T-helper 2 cell treated with Interferon-gamma antibody and Interleukin-4, amounts not matched to agents 5 μg/mL and 100 μg/mL, for 36 hours (primary cell): ENCODE measurements at regions not wholly inside any gene's neighbourhood (a gene's known extent, or its start where the extent isn't known, plus 50 kb on each side); places are given as distances from the start of the nearest gene placed in this dataset.

Experiments
- DNase-seq: peaks from one replicate; pipeline ENCODE4 v3.0.0; 2021; ENCODE audit warnings: low spot score
- H3K27ac Mint-ChIP-seq: one replicate; pipeline ENCODE4 v1.8.0; 2021; ENCODE audit warnings: mild to moderate bottlenecking, mixed read lengths
- H3K27me3 Mint-ChIP-seq: one replicate; pipeline ENCODE4 v1.8.0; 2021; ENCODE audit warnings: low read depth, mixed read lengths
- H3K36me3 Mint-ChIP-seq: one replicate; pipeline ENCODE4 v1.8.0; 2021; ENCODE audit warnings: low read depth, mixed read lengths
- H3K4me1 Mint-ChIP-seq: one replicate; pipeline ENCODE4 v1.8.0; 2021; ENCODE audit warnings: low read depth, mixed read lengths
- H3K4me3 Mint-ChIP-seq: one replicate; pipeline ENCODE4 v1.8.0; 2022; ENCODE audit warnings: mild to moderate bottlenecking, moderate library complexity, mixed read lengths
- H3K9me3 Mint-ChIP-seq: one replicate; pipeline ENCODE4 v1.8.0; 2021; ENCODE audit warnings: mixed read lengths

GRCh38 chr4:125400756-125401155, 86.0 kb downstream of the FAT4 start:
- no peaks in the 10 kb centered on the region for H3K36me3 Mint-ChIP-seq
- no peak overlapping the region for H3K4me3 Mint-ChIP-seq
- H3K9me3 Mint-ChIP-seq, result no peaks in the 10 kb centered on the region
- no peak overlapping the region for H3K27ac Mint-ChIP-seq
- no peaks in the 10 kb centered on the region for H3K4me1 Mint-ChIP-seq
- no peaks in the 10 kb centered on the region for H3K27me3 Mint-ChIP-seq
- no peak for DNase-seq

- Mint-ChIP-seq H3K4me3 (no peak overlapping the region), H3K27ac (no peak overlapping the region), H3K4me1 (no peaks in the 10 kb centered on the region), H3K27me3 (no peaks in the 10 kb centered on the region), H3K9me3 (no peaks in the 10 kb centered on the region), H3K36me3 (no peaks in the 10 kb centered on the region)
- no peak for DNase-seq
Measured at GRCh38 chr4:125401784-125402183, 87.0 kb downstream of the FAT4 start.

DNA sequence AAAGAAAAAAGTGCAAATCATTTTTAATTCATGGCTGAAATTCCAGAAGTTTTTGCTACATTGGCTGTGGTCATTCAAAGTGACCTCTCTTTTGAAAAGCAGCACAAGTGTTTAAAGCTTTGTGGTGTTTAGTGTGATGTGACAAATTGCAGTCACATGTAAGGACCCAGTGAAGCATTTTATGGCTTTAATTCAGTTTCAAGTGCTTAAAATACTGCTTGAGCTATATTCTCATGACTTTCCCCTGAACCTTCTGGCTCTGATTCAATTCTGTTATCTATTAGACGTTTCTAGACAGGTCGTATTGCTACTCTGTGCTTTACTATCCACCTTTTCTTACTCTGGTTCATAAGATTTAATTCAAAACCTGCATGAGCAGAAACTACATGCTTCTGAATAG, 105.8 kb downstream of the FAT4 start:
- no peaks in the 10 kb centered on the region for H3K27me3 Mint-ChIP-seq
- H3K27ac Mint-ChIP-seq, result no peak overlapping the region
- H3K9me3 Mint-ChIP-seq, result peaks cover 15% of the 10 kb centered on the region
- no peak overlapping the region for H3K4me3 Mint-ChIP-seq
- DNase-seq, result no peak
- H3K4me1 Mint-ChIP-seq, result no peaks in the 10 kb centered on the region
- no peaks in the 10 kb centered on the region for H3K36me3 Mint-ChIP-seq

GRCh38 chr4:125421547-125421946, 106.8 kb downstream of the FAT4 start:
- Mint-ChIP-seq H3K27me3 (no peaks in the 10 kb centered on the region), H3K27ac (no peak overlapping the region), H3K4me1 (no peaks in the 10 kb centered on the region), H3K4me3 (no peak overlapping the region), H3K9me3 (peaks cover 13% of the 10 kb centered on the region), H3K36me3 (no peaks in the 10 kb centered on the region)
- DNase-seq, result no peak

DNA sequence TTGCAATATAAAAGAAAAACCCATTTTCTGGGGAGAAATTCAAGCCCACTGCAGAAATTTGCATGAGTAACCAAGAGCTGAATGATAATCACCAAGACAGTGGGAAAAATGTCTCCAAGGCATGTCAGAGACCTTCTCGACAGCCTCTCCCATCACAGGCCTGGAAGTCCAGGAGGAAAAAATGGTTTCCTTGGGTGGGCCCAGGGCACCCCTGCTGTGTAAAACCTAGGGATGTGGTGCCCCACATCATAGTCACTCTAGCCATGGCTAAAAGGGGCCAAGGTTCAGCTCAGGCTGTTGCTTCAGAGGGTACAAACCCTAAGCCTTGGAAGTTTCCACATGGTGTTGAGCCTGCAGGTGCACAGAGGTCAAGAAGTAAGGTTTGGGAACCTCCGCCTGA, 108.4 kb downstream of the FAT4 start:
- Mint-ChIP-seq H3K27ac (no peak overlapping the region), H3K4me3 (no peak overlapping the region), H3K4me1 (no peaks in the 10 kb centered on the region), H3K27me3 (no peaks in the 10 kb centered on the region), H3K9me3 (peaks cover 13% of the 10 kb centered on the region), H3K36me3 (no peaks in the 10 kb centered on the region)
- no peak for DNase-seq

- Mint-ChIP-seq H3K4me1 (no peaks in the 10 kb centered on the region), H3K4me3 (no peak overlapping the region), H3K36me3 (no peaks in the 10 kb centered on the region), H3K27ac (no peak overlapping the region), H3K27me3 (no peaks in the 10 kb centered on the region), H3K9me3 (peaks cover 5% of the 10 kb centered on the region)
- no peak for DNase-seq
Measured at GRCh38 chr4:125428832-125429231, 114.1 kb downstream of the FAT4 start.

DNA sequence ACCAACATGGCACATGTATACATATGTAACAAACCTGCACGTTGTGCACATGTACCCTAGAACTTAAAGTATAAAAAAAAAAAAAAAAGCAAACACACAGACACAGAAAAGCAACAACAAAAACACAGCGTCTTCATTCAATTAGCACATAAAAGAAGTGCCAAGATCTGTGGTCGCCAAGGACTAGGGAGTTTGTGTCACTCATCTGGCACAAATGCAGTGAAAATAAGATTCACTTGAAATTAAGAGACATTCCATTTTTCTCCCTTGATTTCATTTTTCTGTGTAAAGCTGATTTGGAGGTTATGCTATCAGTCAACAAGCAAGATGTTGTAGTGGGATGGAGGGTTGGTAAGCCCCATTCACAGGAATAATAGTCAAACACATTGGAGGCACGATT, 115.3 kb downstream of the FAT4 start:
- Mint-ChIP-seq H3K4me1 (no peaks in the 10 kb centered on the region), H3K36me3 (no peaks in the 10 kb centered on the region), H3K27ac (no peak overlapping the region), H3K9me3 (no peaks in the 10 kb centered on the region), H3K4me3 (no peak overlapping the region), H3K27me3 (no peaks in the 10 kb centered on the region)
- DNase-seq, result no peak

- Mint-ChIP-seq H3K36me3 (no peaks in the 10 kb centered on the region), H3K4me3 (no peak overlapping the region), H3K27ac (no peak overlapping the region), H3K4me1 (no peaks in the 10 kb centered on the region), H3K9me3 (no peaks in the 10 kb centered on the region), H3K27me3 (no peaks in the 10 kb centered on the region)
- no peak for DNase-seq
Measured at GRCh38 chr4:125432078-125432477, 117.3 kb downstream of the FAT4 start.

DNA sequence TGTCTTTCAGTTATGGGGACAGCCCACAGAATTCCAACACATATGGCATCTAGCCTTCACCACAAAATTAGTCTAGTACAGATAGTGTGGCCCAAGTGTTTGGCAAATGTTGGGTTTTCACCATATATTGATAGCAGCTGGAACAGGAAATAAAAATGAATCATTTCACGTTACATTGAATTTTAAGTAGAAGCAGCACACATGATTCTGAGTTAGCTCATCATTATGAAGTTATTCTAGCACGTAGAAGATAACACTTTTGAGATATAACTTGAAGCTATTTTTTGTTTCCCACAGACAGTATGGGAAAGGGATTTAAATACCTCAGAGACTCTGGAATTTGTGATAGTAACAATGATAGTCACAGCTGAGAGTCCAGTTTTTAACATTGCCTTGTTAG, 118.7 kb downstream of the FAT4 start:
- Mint-ChIP-seq H3K27me3 (no peaks in the 10 kb centered on the region), H3K9me3 (no peaks in the 10 kb centered on the region), H3K27ac (no peak overlapping the region), H3K4me3 (no peak overlapping the region), H3K36me3 (no peaks in the 10 kb centered on the region), H3K4me1 (no peaks in the 10 kb centered on the region)
- DNase-seq, result no peak

DNA sequence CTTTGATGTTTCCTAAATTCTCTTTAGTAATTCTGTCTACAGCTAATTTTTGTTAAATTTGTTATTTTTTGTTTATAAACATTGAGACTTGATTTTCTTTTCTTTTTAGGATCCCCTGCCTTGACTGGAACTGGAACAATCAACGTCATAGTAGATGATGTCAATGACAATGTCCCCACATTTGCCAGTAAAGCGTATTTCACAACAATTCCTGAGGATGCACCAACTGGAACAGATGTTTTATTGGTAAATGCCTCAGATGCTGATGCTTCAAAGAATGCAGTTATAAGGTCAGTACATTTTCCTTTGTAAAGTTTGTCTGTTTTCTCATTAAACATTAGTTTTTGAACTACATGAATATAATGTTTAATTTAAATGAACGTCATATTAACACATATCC, 119.4 kb downstream of the FAT4 start:
- DNase-seq, result no peak
- H3K27me3 Mint-ChIP-seq, result no peaks in the 10 kb centered on the region

DNA sequence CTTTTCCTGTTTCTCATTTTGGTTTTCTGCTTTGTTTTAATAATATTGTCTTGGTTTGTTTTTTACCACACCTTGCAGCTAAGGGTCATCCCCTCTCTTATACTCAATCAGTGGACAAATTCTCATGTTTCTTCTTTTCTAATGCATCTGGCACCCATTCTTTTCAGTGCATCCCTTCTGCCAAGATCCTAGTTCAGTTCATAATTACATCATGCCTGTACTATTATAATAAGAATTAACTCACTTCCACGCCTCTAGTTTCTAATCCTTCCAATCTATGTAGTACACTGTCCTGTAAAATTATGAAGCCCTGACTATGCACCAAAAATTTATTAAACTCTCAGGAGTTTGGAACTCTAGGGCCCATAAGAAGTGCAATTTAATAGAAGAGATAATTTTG, 126.1 kb downstream of the FAT4 start:
- Mint-ChIP-seq H3K27me3 (no peaks in the 10 kb centered on the region), H3K36me3 (no peaks in the 10 kb centered on the region), H3K4me1 (no peaks in the 10 kb centered on the region), H3K9me3 (no peaks in the 10 kb centered on the region), H3K27ac (no peak overlapping the region), H3K4me3 (no peak overlapping the region)
- no peak for DNase-seq

More for the DNA sequence above, 119.4 kb downstream of the FAT4 start:
- no peaks in the 10 kb centered on the region for H3K36me3 Mint-ChIP-seq
- H3K9me3 Mint-ChIP-seq, result no peaks in the 10 kb centered on the region
- no peaks in the 10 kb centered on the region for H3K4me1 Mint-ChIP-seq
- no peak overlapping the region for H3K4me3 Mint-ChIP-seq
- no peak overlapping the region for H3K27ac Mint-ChIP-seq

- no peak overlapping the region for H3K27ac Mint-ChIP-seq
- no peaks in the 10 kb centered on the region for H3K9me3 Mint-ChIP-seq
- no peaks in the 10 kb centered on the region for H3K36me3 Mint-ChIP-seq
Measured at GRCh38 chr4:125444166-125444565, 129.4 kb downstream of the FAT4 start.

DNA sequence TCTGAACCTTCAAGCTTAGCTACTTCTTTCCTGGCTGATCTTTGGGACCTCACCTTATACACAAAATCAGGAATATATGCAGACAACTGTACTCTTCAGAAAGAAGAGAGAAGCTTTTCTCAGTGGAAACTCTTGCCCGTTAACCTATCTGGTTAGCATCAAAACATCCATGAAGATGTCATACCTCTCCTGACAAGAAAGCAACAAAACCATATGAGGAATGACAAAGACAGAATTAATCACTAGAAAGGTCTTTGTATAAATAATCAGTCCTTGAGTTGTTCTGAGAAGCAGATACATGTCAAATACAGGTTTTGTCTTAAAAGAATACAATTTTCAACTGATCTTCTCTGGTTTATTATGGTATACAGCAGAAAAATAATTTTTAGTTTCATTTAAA, 130.8 kb downstream of the FAT4 start:
- Mint-ChIP-seq H3K27me3 (no peaks in the 10 kb centered on the region), H3K4me1 (no peaks in the 10 kb centered on the region), H3K9me3 (peaks cover 5% of the 10 kb centered on the region), H3K4me3 (no peak overlapping the region), H3K27ac (no peak overlapping the region), H3K36me3 (no peaks in the 10 kb centered on the region)
- DNase-seq, result no peak

More at GRCh38 chr4:125444166-125444565, 129.4 kb downstream of the FAT4 start:
- DNase-seq, result no peak
- Mint-ChIP-seq H3K4me3 (no peak overlapping the region), H3K4me1 (no peaks in the 10 kb centered on the region), H3K27me3 (no peaks in the 10 kb centered on the region)

DNA sequence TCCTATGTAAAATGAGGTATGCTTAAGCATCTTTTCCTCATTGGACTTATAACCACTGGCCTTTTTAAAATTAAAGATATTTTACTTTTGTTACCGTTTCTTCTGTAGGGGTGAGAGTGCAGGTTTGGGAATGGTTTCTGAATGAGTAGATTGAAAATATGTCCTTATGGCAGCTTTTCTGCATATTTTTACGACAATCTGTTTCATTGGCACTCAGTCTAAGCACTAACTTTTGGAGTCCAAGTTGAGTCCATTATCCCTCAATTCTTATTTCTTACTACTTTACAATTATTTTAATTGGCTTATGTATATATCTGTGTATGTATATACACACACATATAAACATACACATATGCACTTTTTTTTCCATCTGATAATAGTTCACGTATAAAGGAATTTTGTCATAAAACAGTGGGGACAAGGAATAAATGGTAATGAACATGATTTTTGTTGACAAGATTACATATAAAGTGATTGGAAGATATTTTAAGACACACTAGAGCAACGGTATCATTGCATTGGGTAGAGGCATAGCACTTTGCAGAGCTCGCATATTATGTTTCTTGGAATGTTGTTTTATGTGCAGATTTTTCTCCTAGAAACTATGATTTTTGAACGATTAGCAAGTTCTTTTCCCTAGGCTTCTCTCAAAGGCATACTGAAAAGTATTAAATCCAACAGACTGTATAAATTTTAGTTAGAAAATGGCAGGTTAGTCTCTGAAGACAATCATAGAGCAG, 133.0 kb downstream of the FAT4 start:
- Mint-ChIP-seq H3K27me3 (no peaks in the 10 kb centered on the region), H3K4me1 (no peaks in the 10 kb centered on the region), H3K27ac (no peak overlapping the region), H3K36me3 (no peaks in the 10 kb centered on the region), H3K9me3 (peaks cover 9% of the 10 kb centered on the region), H3K4me3 (no peak overlapping the region)
- no peak for DNase-seq

GRCh38 chr4:125456075-125456474, 141.3 kb downstream of the FAT4 start:
- DNase-seq, result no peak
- Mint-ChIP-seq H3K27ac (no peak overlapping the region), H3K9me3 (peaks cover 15% of the 10 kb centered on the region), H3K4me1 (no peaks in the 10 kb centered on the region), H3K36me3 (no peaks in the 10 kb centered on the region), H3K4me3 (no peak overlapping the region), H3K27me3 (no peaks in the 10 kb centered on the region)
